Cerebellar cortex (tissue), 1 donor: ENCODE measurements at regions not wholly inside any gene's neighbourhood (a gene's known extent, or its start where the extent isn't known, plus 50 kb on each side); places are given as distances from the start of the nearest gene placed in this dataset.

Experiments
- DNase-seq: peaks from one replicate; pipeline ENCODE4 v3.0.0-alpha.2; 2015; ENCODE audit warnings: low spot score

GRCh38 chr2:29974086-29974485 lies 52.7 kb upstream of the ALK start:
- DNase-seq, result no peak

- DNase-seq, result no peak
These were observed 55.9 kb upstream of the ALK start for GRCh38 chr2:29977284-29977683.

DNA sequence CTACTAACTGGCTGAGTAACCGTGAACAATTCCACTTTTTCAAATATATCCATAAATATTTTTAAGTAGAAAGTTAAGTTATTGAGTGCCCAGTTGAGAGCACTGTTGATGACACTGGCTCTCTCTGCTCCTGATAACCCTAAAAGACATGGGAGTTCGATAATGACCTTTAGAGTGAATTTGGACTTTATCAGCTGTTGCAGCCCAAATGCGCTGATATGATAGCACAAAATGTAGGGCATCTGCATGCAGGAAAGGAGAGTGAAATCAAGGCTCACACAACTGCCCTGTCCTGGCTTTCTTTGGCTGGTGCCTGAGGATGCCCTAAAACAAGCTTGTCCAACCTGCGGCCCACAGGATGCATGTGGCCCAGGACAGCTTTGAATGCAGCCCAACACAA lies 60.0 kb upstream of the ALK start:
- no peak for DNase-seq

GRCh38 chr2:29983308-29983707 lies 61.9 kb upstream of the ALK start:
- DNase-seq, result no peak

DNA sequence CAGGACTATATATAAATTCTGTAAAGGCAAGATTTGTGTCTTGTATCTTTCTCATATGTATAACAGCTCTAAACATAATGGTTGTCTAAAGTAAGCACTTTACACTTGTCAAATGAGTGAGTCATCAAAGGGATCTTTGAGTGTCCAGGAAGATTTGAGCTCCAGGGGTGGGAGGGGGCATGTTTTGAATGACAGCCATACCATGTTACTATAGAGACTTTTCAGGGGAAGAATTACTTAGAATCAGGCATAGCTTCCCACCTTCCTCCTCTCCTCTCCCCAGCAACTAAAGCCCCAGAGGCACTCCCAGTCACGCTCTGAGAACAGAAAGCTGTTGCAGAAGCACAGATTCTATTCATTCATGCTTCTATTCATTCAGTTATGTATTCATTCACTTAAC lies 65.8 kb upstream of the ALK start:
- no peak for DNase-seq

DNA sequence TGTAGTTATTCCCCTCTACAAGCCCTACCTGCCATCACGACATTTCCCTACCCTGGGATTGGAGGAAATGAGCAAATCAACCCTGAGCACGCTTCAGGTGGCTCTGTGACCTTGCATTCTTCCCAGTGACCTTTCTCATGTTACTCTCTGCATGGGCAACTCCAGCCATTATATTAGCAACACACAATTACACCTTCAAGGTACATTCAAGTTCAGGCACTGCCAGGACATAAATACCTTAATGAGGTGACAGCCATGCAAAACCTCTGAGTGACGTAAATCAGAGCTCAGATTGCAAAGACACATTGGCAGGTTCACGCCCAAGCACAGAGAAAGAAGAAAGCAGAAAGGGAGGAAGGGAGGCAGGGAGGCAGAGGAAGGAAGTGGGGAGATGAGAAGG lies 68.7 kb upstream of the ALK start:
- no peak for DNase-seq

- no peak for DNase-seq
These were observed 69.7 kb upstream of the ALK start for GRCh38 chr2:29991086-29991485.

DNA sequence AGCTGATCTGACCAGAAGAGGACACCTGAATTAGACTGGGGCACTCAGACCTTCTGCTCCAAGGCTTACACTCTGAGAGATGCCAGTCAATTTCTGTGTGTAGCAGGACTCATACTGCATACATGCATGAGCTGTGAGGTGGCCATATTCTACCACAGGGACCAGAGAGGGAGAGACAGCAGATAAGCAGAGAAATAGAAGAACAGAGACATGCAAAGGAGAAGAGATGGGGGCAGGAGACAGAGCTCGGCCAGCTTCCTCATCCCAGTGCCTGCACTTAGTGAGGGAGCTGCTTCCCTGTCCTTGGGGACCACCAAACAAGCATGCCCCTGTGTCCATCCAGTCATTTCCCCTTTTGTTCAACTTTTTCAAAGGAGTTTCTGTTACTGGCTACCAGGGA lies 73.9 kb upstream of the ALK start:
- DNase-seq, result no peak

DNA sequence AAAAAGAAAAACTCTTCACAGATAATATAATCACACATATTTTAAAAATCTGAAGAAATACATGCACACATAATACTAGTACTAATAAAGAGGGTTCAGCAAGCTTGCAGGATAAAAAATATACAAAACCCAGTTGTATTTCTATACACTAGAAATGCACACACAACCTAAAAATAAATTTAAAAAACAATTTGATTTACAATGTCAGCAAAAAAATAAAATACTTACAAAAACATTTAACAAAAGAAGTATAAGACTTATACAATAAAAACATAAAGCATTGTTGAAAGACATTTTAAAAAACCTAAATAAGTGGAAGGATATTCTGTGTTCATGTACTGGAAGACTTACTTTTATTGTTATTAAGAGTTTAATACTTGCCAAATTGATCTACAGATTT lies 81.7 kb upstream of the ALK start:
- DNase-seq, result no peak

DNA sequence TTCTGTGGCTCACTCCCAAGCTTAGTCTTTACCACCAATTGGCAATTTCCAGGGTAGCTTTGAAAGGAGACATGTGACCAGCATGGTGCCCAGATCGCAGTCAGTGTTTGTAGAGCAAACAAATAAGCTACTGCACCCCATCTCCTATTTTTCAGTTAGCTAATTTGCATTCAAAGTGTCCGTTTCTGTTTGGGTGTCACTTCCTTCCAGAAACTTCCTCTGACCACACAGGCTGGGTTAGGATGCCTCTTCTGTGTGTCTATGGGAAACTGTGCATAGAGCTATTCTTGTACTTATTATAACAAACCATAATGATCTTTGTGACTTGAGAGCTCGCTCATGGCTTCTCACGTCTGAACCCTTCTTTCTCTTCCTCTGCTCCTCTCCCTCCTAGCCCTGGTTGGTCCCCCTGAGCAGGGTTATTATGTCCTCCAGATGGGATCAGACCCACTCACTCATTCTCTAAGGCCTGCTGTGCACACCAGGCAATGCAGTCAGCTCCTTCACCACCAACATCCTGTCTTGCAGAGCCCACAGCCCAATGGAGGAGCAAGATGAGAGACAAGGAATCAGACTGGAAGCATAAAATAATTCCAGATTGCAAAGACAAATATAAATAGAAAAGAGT lies 101.2 kb upstream of the ALK start:
- no peak for DNase-seq

DNA sequence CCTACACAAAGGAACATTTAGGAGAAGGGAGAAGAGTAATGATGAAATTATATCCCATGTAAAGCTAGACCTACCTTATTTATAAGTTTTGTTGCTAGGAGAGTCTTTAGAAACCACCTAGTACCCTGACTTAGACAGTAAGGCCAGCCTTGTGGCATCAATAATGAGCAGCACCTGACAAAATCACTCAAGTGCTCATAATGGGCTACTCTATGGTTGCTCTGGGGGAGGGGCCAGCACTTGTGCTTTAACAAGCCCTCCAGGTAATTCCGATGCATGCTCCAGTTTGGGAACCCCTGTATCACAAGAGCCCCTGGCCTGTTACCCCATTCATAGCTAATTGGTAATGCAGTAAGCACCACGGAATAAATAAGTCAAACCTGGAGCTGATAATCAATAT lies 102.9 kb upstream of the ALK start:
- DNase-seq, result no peak

DNA sequence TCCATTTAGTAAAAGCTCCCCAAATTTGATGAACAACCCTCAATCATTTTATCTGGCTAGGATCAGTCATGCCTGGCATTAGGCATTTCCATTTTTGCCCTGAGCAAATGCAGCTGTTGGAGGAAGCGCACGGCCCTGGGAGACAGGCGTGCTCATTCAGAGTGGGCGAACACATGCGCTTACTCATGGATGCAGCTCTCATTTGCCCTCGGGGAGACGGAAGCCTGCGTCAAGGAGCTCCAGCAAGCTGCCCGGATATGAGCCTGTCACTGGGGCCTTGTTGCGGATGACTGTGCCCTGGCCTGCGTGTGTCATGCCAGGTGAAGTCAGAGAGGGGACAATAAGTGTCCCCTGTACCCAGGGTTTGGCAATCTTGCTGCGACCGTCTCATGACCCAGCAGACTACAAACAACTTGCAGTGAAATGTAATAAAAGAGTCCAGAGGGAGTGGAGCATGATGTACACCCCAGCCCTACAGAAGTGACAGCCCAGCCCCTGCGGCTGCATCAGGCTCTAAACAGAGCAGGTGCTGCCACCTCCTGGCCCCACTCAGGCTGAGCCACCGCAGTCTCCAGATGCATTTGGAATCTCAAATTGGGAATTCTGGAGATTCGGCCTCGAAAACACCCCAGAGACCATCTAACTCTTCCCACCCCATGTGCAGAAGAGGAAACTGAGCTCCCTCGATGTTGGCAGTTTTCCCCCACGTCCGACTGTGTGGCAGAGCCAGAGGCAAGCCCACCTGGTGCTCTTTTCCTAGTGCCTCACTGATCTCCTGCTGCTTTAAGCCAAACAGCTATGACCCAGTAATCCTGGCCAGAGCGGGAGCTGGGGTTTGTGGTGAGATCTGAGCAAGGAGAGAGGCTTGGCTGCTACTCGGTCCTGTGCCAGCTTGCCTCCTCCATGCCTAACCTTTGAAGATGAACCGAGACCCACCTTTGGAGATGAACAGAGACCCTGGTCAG lies 105.0 kb upstream of the ALK start:
- DNase-seq, result peak; percentile 29

- DNase-seq, result no peak
These were observed 108.4 kb upstream of the ALK start for GRCh38 chr2:30029804-30030203.

- DNase-seq, result no peak
These were observed 109.0 kb upstream of the ALK start for GRCh38 chr2:30030361-30030760.

- DNase-seq, result no peak
These were observed 109.8 kb upstream of the ALK start for GRCh38 chr2:30031184-30031583.

GRCh38 chr2:30034052-30034775 lies 112.6 kb upstream of the YPEL5 start:
- no peak for DNase-seq

DNA sequence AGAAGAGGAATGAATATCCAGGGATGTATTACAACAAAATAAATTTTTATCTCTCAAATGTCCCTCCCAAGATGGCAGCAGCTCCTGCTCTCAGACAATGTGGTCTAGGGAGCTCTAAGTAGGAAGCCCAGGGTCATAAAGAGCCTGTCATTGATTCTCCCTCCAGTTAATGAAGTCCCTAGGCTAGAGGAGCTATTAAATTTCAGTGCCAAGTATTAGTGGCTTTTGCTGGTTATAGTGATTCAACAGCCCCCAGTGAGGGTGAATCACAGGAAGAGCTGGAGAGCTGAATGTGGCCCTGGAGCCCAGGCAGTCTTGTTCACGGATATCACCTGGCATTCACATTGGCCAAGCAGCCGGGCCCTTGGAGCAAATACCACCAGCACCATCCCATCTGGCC lies 109.8 kb upstream of the YPEL5 start:
- DNase-seq, result no peak

DNA sequence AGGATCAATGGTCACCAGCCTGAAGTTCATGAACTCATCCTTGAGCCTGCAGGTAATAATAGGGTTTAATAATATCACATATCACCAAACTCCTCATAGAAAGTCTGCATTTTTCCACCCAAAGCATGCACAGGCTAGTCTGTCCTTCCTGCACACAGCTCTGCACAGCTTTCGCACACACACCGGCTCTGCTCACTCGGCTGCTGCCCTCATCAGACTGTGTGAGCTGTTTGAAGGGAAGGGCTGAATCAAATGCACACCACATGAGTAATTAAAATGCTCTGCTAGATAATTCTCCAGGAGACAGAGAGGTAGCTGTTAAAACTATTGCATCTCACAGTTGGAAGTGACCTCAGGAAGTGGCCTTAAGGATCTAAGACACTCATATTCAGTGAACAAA lies 108.4 kb upstream of the YPEL5 start:
- DNase-seq, result no peak

GRCh38 chr2:30039101-30039500 lies 107.7 kb upstream of the YPEL5 start:
- no peak for DNase-seq

DNA sequence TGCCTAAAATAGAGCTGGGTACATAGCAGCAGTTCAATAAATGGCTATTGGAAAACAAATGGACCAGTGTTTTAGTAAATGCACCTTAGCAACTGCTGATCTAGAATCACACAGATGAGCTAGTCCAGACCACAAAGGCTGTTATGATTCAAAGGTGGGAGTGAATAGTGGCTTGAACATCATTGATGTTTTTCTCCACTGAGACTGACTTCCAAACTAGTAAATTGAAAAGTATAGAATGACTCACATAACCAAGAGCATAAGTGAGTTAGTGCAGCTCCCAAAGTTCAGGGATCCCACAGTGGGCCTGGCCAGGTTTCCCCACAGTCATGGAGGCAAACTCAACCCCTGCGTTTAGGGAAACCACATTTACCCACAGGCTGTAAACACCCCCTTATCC lies 106.7 kb upstream of the YPEL5 start:
- DNase-seq, result no peak

DNA sequence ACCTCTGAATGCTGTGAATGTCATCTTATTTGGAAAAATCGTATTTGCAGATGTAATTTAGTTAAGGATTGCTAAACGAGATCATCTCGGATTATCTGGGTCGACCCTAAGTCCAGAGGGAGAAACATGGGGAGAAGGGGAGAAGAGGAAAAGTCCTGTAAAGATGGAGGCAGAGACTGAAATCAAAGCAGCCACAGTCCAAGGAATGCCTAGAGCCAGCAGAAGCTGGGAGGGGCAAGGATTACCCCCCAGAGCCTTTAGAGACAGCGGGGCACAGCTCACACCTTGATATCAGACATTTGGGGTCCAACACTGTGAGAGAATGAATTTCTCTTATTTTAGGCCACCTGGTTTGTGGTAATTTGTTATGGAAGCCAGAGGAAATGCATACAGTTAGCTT lies 104.9 kb upstream of the YPEL5 start:
- DNase-seq, result no peak

- no peak for DNase-seq
These were observed 100.4 kb upstream of the YPEL5 start for GRCh38 chr2:30046396-30046795.

DNA sequence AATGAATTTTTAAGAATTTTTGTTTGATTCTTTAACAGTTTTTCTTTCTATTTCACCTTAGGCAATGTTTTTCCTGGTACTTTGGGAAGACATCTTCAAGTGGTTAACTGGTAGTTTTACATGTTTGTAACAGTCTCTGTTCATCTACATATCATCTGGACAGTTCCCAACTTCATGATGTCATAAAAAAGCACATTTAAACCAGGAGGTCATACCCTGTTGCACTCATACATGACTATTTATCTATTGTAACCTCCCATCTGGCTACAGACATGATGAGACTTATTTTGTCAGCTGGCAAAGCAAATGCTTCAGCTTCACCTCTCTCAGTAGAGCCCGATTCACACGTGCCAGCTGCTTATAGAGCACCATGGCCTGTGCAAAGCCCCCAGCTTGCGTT lies 99.8 kb upstream of the YPEL5 start:
- no peak for DNase-seq
